GM12865 (cell line): ENCODE measurements at regions not wholly inside any gene's neighbourhood (a gene's known extent, or its start where the extent isn't known, plus 50 kb on each side); places are given as distances from the start of the nearest gene placed in this dataset.

ENCODE experiments used
- DNase-seq: peaks from one replicate; pipeline ENCODE4 v3.0.0; 2010; ENCODE audit warnings: low read depth
- H3K4me3 ChIP-seq: 2 replicates; pipeline ENCODE4 v1.5.1; 2011; ENCODE audit warnings: mild to moderate bottlenecking, low read depth, low read length, control low read depth
- CTCF ChIP-seq: IDR thresholded peaks from 2 replicates; pipeline ENCODE4 v1.5.1; 2011; ENCODE audit warnings: low read length, control low read depth, low read depth, inconsistent platforms; ENCODE audit not compliant: insufficient read depth; ENCODE audit errors: missing control alignments

DNA sequence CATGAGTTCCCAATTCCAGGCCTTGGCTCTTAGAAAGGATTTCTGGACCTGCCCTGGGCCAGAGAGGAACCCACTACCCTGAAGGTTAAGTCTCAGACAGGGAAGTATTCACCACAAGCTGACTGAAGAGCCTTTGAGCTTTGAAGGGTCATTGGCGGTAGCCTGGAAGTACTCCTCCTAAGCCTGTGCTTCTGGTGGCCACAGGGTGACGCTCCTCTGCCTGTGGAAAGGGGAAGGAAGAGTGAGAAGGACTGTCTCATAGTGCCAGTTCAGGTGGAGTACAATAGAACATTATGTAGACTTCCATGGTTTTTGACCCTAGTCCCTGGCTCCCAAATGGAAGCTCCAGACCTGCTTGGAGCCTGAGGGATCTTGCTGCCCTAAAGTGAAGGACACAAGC, 1233.2 kb upstream of the CDH6 start:
- no peak for TF ChIP-seq CTCF
- DNase-seq = no peak
- H3K4me3 ChIP-seq = no peak overlapping the region

DNA sequence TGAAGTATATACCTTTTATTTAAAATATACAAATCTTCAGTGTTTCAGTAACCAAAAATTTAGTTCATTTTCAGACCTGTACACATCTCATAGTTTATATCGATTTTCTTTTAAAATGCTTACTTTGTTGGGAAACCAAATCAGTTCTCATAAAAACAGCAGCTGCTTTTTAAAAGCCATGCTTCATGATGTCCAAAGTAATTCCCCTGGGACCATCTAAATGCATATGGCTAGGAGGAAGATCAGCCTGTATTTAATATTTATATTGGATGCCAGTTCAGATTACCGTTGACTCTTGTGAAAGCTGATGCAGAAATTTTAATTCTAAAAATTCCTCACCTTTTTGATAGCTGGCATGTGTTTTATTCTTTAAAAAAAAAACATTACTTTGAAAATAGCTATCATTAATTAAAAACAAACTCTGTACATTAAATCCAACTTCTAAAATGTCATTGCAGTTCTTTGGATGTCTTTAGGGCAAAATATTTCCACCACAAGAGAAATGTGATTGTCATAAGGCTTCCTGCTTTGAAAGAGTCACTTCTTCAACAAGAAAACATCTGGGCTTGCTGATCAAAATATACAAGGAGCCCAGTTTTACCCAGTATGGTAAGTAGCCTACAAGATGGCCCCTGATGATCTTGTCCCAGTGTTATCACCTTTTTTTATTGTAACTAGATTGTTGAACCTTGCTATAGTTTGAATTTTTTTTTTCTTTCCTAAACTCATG, 1242.9 kb upstream of the CDH6 start:
- TF ChIP-seq CTCF = no peak

DNA sequence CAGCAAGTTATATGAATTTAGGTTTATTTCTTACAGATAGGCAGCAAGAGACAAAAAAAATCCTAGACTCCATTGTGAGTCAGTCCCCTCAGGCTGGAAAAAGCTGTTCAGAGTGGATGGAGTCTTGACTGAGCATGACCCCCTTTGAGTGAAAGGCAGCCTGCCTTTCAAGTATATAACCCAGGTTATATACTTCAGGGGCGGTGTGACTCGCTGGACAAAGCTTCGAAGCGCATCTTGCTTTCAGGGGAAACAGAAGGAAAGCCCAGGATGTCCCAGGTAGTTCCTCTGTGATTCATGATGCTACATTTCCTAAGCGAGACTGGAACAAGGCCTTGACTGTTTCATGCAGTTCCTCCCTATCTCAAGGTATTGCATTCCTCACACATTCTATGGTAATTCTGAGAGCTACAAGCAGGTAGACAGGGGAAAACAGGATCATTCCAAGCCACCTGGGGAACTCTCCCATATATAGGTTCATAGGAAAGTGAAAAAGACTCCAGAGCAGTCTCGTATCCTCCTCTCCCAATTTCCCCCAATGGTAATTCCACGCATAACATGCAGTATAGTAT, 1244.1 kb upstream of the CDH6 start:
- no peak for TF ChIP-seq CTCF
- DNase-seq = no peak

More for the DNA sequence above, 1242.9 kb upstream of the CDH6 start:
- H3K4me3 ChIP-seq = no peak overlapping the region
- DNase-seq = no peak

GRCh38 chr5:29944327-29944726, 1249.2 kb upstream of the CDH6 start:
- DNase-seq = no peak
- no peak overlapping the region for H3K4me3 ChIP-seq
- no peak for TF ChIP-seq CTCF

More for the DNA sequence above, 1244.1 kb upstream of the CDH6 start:
- no peak overlapping the region for H3K4me3 ChIP-seq

GRCh38 chr5:29942089-29942488, 1251.4 kb upstream of the CDH6 start:
- no peak for TF ChIP-seq CTCF
- DNase-seq = no peak
- H3K4me3 ChIP-seq = no peak overlapping the region

DNA sequence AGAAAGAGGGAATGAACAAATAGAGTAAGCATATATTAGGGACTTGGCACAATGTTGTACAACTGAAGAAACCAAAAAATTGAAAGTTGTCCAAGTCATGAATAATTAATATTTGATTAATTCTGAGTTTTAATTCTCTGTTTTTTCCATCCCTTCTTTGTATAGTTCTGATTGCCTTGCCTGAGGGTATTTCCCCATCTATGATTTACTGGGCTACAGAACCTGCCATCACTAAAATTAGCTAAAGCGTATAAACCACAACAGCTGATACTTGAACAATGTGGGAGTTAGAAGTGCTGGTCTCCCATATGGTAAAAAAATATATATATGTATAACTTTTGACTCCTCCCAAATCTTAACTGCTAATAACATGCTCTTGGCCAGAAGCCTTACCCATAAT, 1253.5 kb upstream of the CDH6 start:
- TF ChIP-seq CTCF = no peak
- no peak overlapping the region for H3K4me3 ChIP-seq
- DNase-seq = no peak

DNA sequence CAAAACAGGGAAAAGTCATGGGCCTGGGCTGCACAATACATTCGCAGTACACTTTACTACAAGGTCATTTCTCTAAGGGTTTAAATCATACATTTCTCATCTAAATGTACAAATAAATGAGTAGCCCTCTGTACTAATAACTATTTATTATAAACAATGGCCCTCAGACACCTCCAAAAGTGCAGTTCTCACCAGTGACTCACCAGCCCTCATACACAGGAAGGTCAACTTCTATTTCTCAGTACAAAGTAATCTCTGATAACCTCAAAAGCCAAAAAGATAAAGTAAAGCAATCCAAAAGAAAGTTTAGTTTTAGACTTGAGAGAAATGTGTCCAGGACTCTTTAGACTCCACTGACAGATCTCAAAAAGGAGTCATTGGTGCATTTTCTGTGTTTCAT, 1258.1 kb upstream of the CDH6 start:
- TF ChIP-seq CTCF = no peak
- DNase-seq = no peak
- no peak overlapping the region for H3K4me3 ChIP-seq
